ENCODE measurements at regions not wholly inside any gene's neighbourhood (a gene's known extent, or its start where the extent isn't known, plus 50 kb on each side); places are given as distances from the start of the nearest gene placed in this dataset.

DNA sequence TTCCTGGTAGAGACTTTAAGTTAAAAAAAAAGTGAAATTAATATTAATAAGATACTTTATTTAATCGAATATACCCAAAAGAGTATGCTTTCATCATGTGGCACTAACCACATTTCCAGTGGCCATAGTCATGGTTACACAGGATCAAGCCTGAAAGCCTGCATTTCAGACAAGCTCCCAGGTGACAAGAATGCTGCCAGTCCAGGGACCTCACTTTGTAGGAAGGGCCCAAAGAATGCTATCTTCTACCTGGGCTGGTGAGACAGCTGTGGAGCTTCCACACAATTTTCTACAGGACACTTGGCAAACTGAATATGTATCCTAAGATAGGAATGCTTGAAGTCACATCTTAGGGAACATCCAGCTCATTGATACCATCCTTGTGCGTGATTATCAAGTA is 203.8 kb downstream of the AUH start:
- no peak for DNase-seq (ENCODE audit: low spot score)

DNA sequence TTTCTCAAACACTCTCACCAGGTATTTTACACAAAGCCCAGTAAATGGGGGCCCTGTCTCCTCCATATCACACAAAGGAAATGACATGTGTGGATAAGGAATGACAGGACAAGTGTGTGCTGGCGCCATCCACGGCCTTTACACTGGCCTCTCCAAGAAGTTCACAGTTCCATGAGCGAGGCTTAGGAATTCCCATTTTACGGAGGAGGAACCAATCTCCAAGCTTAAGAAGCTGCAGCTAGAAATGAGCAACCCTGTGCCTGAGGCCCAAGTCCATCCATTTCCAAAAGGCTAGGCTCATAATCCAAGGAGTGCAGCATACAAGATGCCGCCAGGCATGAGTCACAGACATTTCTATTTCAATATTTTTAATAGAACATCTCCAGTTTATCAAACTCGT is 203.4 kb downstream of the AUH start:
- DNase-seq (ENCODE audit: low spot score): no peak

DNA sequence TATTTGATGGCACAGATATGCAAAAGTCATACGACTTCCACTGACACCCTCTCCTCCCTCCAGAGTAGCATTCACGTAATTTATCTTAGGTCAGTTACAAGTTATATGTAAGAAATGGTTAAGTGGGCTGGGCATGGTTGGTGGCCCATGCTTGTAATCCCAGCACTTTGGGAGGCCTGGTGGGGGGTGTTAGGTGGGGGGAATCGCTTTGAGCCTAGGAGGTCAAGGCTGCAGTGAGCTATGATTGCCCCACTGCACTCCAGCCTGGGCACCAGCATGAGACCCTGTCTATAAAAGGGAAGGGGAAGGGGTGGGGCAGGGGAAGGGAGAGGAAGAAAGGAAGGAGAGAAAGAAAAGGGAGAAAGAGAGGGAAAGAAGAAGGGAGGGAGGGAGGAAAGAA is 202.8 kb downstream of the AUH start:
- DNase-seq (ENCODE audit: low spot score): no peak

DNA sequence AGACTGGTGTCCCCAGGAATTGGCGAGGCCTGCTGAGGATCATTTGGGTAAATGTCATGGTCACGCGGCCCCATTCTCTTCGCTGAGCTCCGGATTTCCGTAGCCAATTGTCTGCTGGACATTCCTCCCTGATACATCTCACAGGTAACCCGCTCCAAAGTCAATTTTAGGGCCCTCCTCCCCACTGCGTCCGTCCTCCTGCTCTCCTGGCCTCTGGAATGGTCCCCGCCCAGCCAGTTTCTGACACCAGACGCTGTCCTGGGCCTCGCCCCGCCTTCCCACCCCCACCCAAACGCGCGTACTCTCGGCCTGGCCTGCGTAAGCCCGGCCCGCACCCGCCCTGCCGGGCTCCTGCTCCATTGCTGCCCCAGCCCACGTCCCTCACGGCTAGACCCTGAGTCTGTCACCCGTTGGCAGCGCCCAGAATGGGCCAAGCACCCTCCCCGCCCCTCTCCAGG is 202.0 kb downstream of the AUH start:
- DNase-seq (ENCODE audit: low spot score): no peak

DNA sequence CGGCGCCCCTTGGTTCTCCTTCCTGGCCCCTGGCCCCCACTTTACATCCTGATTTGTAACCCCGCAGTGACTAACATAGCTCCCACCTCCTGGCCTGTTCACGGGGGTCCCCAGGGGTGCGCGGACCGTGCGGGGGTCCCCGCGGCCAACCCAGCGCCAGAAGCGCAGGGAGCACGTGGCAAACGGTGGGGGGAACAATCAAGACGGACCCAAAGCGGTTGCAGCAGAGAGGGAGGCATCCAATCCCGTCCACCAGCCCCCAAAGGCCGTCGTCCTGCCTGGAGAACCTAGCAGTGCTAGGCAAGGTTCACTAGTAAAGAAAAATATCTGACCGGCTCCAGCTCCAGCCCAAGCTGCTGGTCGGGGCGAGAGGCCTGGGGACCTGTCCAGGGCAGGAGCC is 201.5 kb downstream of the AUH start:
- DNase-seq (ENCODE audit: low spot score): no peak

DNA sequence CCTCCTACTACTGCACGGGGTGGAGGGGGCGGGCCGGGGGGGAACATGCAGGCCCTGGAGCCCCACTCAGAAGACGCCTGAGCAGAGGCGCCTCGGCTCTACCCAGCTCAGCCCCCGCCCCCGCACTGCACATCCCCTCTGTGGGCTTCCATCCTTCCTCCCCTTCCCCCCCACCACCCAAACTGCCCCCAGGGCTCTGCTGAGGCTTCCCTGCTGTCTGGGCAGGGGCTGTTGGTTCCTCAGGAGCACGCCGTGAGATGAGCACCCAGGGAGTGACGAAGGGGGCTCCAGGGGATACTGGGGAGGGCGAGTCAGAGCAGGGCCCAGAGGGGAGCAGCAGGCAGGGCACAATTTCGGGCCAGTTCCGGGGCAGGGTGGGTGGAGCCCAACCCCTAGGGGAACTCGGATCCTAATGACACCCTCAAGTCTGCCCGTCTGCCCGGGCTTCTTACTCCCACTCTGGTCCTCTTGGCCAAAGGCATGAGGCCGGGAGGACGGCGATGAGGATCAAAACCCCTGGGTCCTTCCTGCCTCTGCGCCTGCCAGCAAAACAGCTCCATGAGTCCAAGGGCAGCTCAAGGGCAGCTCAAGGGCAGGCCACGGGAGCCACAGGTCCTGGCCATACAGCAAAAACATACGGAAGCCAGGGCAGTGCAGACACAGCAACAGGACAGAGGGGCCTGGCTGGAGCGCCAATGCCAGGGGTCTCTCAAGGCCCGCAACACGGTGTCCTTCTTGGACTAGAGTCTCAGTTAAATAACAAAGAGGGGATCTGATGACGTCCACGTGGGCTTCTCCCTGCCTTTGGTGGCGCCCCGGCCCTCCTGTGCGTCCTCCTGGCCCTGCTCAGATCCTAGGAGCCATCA is 200.9 kb downstream of the AUH start:
- no peak for DNase-seq (ENCODE audit: low spot score)

DNA sequence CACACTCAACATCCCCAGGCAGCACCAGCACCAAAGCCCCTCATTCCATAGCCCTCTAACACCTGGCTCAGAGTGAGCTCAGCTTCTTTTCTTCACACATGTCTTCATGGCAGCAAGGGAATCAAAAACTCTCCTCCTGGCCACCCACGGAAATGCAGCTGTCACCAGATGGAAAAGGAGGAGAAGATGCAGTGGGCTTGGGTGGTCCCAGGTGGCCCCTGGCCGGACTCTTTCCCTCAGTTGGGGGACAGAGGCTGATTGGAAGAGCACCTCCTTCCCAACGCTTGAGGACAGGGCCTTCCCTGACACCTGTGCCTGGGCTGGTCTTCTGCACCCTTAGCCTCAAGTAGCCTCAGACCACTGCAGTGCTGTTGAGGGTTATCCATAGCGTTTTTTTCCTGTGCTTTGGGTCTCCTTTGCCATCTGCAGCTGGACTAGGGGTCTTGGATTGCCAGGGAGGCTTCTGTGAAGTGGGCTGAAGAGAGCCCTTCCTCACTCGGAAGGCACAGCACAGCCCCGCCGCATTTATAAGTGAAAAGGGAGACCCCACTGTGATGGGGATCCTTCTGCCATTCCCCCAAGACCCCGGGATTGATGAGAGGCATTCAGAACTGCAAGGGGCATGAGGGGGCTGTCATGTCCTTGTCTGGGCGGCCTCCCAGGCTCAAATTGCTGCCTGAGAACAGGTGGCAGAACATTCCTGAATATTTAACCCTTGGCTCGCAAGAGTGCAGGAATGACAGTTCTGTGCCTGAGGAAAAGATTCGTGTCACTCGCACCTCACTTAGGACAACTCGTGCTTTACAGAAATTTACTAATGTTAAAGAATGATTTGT is 200.0 kb downstream of the AUH start:
- no peak for DNase-seq (ENCODE audit: low spot score)

DNA sequence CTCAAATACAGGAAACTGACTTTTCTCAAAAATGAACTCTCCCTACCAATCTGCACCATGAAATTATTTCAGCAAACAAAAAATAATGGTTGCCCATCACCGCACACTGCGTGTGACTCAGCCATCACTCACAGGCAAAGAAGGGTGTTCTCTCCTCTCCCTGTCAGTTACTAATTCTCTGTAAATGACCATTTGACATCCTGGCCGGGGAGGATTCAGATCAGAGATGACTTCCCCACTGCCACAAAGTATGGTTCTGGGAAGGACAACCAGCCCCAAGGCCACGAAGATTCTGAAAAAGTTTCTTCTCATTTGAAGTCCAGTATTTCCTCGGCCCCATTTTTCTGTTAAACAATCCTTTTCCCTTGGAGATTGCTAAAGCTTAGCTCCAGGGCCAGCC is 199.4 kb downstream of the AUH start:
- no peak for DNase-seq (ENCODE audit: low spot score)

DNA sequence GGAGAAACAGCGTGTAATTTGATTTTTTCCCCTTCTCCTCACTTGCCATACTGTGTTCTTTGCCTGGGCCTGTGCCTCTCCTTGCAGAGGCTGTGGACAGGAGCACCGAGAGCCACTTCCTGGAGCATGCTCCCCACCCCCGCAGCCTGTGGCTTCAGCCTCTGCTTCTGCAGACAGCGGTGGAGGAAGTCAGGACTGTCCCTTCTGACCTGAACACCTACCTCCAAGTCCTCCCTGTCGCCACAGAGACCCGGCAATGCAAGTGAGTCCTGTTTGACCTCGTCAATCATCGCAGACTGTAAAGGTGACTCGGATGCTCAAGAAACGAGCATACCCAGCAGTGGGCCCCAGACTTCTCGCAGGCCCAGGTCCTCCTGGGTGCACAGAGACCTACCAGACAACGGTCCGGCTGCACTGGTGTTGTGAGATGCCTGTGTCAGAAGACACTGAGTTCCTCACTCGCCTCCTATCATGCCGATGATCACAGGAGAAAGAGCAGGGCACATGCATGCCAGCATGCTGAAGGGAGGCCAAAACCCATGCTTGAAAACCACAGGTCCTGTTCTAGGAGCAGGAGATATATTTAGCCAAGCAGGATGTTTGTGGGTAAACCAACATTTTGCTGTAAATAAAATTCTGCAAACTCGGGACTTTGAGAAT is 198.8 kb downstream of the AUH start:
- no peak for DNase-seq (ENCODE audit: low spot score)

DNA sequence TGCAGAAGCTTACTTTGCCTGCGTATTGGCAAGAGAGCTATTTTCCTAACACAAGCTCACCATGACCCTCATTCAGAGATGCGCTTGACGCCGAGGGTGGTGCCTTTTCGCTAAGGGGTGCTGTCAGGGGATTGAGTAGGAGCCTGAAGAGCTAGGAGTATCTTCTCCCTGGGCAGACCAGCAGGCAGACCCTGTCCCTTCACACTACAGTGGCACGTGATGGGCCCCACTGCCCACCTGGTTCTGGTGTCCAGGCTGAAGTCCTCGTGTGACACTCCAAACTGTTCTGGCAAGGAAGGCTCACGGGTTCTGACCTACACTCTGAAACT is 198.3 kb downstream of the AUH start:
- DNase-seq (ENCODE audit: low spot score): no peak

DNA sequence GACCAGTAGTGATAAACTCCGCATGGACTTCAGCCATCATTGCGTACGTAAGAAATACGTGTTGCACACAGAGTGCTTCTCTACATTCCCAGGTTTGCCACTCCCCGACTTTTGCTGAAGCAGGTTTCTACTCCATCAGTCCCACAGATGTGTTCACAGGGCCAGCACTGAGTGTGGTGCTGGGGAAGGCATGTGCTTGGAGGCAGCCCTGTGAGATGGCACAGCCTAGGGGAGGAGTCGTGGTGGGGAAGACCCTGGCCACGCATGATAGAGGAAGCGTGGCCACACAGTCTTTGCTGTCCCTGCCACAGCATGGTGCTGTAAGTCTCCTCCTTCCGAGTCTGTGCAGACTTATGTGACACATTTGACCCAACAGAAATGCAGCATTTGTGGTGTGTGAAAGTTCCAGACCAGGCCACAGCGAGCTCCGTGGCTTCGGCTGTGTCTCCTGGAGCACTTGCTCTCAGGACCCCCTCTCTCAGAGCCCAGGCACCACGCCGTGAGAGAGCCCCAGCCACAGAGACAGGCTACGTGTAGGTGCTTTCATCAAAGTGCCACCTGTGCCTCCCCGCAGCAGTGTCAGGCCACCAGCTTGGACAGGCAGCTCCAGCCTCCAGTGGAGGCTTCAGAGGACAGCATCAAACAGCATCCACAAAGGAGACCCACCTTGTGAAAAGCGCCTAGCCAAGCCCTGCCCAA is 197.8 kb downstream of the AUH start:
- DNase-seq (ENCODE audit: low spot score): no peak
